HCT116 (cell line): ENCODE measurements at regions not wholly inside any gene's neighbourhood (a gene's known extent, or its start where the extent isn't known, plus 50 kb on each side); places are given as distances from the start of the nearest gene placed in this dataset.

ENCODE experiments used
- POLR2A ChIP-seq: IDR thresholded peaks from 2 replicates; pipeline ENCODE4 v1.7.0; 2011; ENCODE audit warnings: borderline replicate concordance; ENCODE audit not compliant: insufficient read depth, insufficient read length; ENCODE audit errors: extremely low read depth
- POLR2AphosphoS5 ChIP-seq: IDR thresholded peaks from 2 replicates; pipeline ENCODE4 v1.6.1; 2011; ENCODE audit warnings: mild to moderate bottlenecking, low read depth, low read length, moderate library complexity
- TF ChIP-seq, protein P1 (sequence below), 3 experiments: fragments of 200-600 bp in 1 of 3; sonication (generic) in 1 of 3; IDR thresholded peaks in 2 of 3; conservative IDR thresholded peaks in 1 of 3; 2 replicates each; pipeline ENCODE4 v1.5.1; 2012 to 2017; ENCODE audit warnings: low read depth in 2 of 3, low read length in 2 of 3, antibody characterized with exemption in 1 of 3, borderline replicate concordance in 1 of 3, control low read depth in 1 of 3, mild to moderate bottlenecking in 1 of 3, mixed read lengths in 1 of 3, mixed run types in 1 of 3, moderate library complexity in 1 of 3; ENCODE audit not compliant: insufficient read depth in 1 of 3

DNA sequence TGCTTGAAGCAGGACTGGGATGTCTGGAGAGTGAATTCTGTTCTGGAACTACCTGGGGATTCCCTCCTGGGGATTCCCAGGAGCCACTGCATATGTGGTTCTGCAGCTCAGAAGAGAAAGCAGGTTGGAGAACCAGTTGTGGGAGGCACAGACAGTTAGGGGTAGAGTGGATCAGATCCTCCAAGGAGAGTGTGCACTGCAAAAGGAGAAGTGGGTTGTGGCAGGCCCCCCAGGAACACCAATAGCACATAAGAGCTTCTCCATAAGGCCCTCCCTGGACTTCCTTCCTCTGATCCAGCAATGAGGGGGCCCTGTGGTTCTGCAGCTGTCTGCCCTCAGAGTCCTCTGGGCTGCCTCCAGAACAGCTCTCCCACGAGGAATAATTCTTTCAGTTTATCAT, 369.2 kb upstream of the CNR1 start:
- no peak for TF ChIP-seq POLR2A
- TF ChIP-seq POLR2AphosphoS5, result no peak
- TF ChIP-seq, protein P1, sequence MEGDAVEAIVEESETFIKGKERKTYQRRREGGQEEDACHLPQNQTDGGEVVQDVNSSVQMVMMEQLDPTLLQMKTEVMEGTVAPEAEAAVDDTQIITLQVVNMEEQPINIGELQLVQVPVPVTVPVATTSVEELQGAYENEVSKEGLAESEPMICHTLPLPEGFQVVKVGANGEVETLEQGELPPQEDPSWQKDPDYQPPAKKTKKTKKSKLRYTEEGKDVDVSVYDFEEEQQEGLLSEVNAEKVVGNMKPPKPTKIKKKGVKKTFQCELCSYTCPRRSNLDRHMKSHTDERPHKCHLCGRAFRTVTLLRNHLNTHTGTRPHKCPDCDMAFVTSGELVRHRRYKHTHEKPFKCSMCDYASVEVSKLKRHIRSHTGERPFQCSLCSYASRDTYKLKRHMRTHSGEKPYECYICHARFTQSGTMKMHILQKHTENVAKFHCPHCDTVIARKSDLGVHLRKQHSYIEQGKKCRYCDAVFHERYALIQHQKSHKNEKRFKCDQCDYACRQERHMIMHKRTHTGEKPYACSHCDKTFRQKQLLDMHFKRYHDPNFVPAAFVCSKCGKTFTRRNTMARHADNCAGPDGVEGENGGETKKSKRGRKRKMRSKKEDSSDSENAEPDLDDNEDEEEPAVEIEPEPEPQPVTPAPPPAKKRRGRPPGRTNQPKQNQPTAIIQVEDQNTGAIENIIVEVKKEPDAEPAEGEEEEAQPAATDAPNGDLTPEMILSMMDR (IDR thresholded peaks at IDR 0.05 in 2 of 3, conservative IDR thresholded peaks at IDR 0.05 in 1 of 3; ENCODE audit: borderline replicate concordance in 1 of 3, insufficient read depth in 1 of 3, low read depth in 2 of 3, low read length in 2 of 3), result no peak
